SU-DHL-6 (cell line): ENCODE measurements at regions not wholly inside any gene's neighbourhood (a gene's known extent, or its start where the extent isn't known, plus 50 kb on each side); places are given as distances from the start of the nearest gene placed in this dataset.
"Not testable (repeated sequence)": the region's sequence is repeated elsewhere in the genome, so short reads cannot be mapped to it uniquely, and the experiment has no call there.

ENCODE experiments used
- H2AFZ ChIP-seq: fragments of 200-600 bp; sonication (generic); 2 replicates; pipeline ENCODE4 v1.6.1; 2014; ENCODE audit warnings: low read depth, mild to moderate bottlenecking, moderate library complexity, mixed read lengths, antibody characterized with exemption, low read length; ENCODE audit not compliant: severe bottlenecking
- H3F3A ChIP-seq: fragments of 200-600 bp; shearing (Covaris generic); 2 replicates; pipeline ENCODE4 v1.6.0; 2016; ENCODE audit warnings: antibody characterized with exemption, mild to moderate bottlenecking; ENCODE audit not compliant: insufficient read depth
- H3K27ac ChIP-seq: fragments of 200-600 bp; sonication (generic); 2 replicates; pipeline ENCODE4 v1.5.1; 2016; ENCODE audit warnings: low read depth, mild to moderate bottlenecking, low read length, moderate library complexity, mixed read lengths
- H3K27me3 ChIP-seq: fragments of 200-600 bp; sonication (generic), shearing (Covaris generic); 2 replicates; pipeline ENCODE4 v1.6.0; 2014; ENCODE audit warnings: mild to moderate bottlenecking, low read length
- H3K36me3 ChIP-seq: fragments of 200-600 bp; sonication (generic); 2 replicates; pipeline ENCODE4 v1.6.1; 2014; ENCODE audit warnings: mild to moderate bottlenecking, low read length, mixed read lengths
- H3K4me2 ChIP-seq: fragments of 300-600, 200-600 bp; shearing (Covaris generic), sonication (generic); 2 replicates; pipeline ENCODE4 v1.6.0; 2014; ENCODE audit warnings: low read length, low read depth, mild to moderate bottlenecking; ENCODE audit not compliant: poor library complexity, severe bottlenecking
- H3K4me3 ChIP-seq: fragments of 200-600 bp; sonication (generic); 2 replicates; pipeline ENCODE4 v1.5.1; 2014; ENCODE audit warnings: antibody characterized with exemption, low read length, mild to moderate bottlenecking, mixed read lengths; ENCODE audit not compliant: insufficient read depth, poor library complexity, severe bottlenecking
- H3K79me2 ChIP-seq: fragments of 200-600 bp; sonication (generic); 2 replicates; pipeline ENCODE4 v1.6.1; 2014; ENCODE audit warnings: mild to moderate bottlenecking, low read length, moderate library complexity; ENCODE audit not compliant: insufficient read depth
- H3K9ac ChIP-seq: fragments of 200-600 bp; sonication (generic); 2 replicates; pipeline ENCODE4 v1.7.0; 2014; ENCODE audit warnings: mild to moderate bottlenecking, low read length
- H3K9me2 ChIP-seq: fragments of 200-600 bp; sonication (generic); replicated peaks from 2 replicates; pipeline ENCODE4 v1.6.1; 2014; ENCODE audit warnings: low read length; ENCODE audit not compliant: insufficient read depth
- H3K9me3 ChIP-seq: fragments of 200-600 bp; sonication (generic); 2 replicates; pipeline ENCODE4 v1.6.1; 2014; ENCODE audit warnings: low read length, mixed read lengths; ENCODE audit not compliant: insufficient read depth
- H4K20me1 ChIP-seq: fragments of 200-600 bp; sonication (generic); 2 replicates; pipeline ENCODE4 v1.6.1; 2014; ENCODE audit warnings: low read depth, mild to moderate bottlenecking, antibody characterized with exemption, low read length, moderate library complexity, mixed read lengths
- EZH2phosphoT487 ChIP-seq: fragments of 200-600 bp; sonication (generic), shearing (Covaris generic); conservative IDR thresholded peaks from 2 replicates; pipeline ENCODE4 v1.6.1; 2018; ENCODE audit warnings: mild to moderate bottlenecking, antibody characterized with exemption, low read length, moderate library complexity, mixed read lengths
- TF ChIP-seq, protein P1 (sequence below): fragments of 200-600 bp; sonication (generic); IDR thresholded peaks from one replicate; pipeline ENCODE4 v1.5.1; 2017; ENCODE audit warnings: antibody characterized with exemption, mild to moderate bottlenecking, low read length, moderate library complexity; ENCODE audit not compliant: insufficient read depth, poor library complexity, severe bottlenecking

GRCh38 chr16:35596467-35596866 lies 2137.1 kb downstream of the TP53TG3F start:
- Histone ChIP-seq H2AFZ (no peak overlapping the region), H3F3A (no peaks in the 10 kb centered on the region), H3K9me2 (no peaks in the 10 kb centered on the region), H3K9ac (no peak overlapping the region), H3K79me2 (no peaks in the 10 kb centered on the region), H3K4me2 (no peak overlapping the region), H3K4me3 (no peak overlapping the region), H3K27me3 (no peaks in the 10 kb centered on the region), H3K36me3 (no peaks in the 10 kb centered on the region), H3K9me3 (no peaks in the 10 kb centered on the region), H4K20me1 (no peaks in the 10 kb centered on the region), H3K27ac (no peak overlapping the region)
- TF ChIP-seq, protein P1, sequence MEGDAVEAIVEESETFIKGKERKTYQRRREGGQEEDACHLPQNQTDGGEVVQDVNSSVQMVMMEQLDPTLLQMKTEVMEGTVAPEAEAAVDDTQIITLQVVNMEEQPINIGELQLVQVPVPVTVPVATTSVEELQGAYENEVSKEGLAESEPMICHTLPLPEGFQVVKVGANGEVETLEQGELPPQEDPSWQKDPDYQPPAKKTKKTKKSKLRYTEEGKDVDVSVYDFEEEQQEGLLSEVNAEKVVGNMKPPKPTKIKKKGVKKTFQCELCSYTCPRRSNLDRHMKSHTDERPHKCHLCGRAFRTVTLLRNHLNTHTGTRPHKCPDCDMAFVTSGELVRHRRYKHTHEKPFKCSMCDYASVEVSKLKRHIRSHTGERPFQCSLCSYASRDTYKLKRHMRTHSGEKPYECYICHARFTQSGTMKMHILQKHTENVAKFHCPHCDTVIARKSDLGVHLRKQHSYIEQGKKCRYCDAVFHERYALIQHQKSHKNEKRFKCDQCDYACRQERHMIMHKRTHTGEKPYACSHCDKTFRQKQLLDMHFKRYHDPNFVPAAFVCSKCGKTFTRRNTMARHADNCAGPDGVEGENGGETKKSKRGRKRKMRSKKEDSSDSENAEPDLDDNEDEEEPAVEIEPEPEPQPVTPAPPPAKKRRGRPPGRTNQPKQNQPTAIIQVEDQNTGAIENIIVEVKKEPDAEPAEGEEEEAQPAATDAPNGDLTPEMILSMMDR = no peak
- no peak for TF ChIP-seq EZH2phosphoT487

GRCh38 chr16:35598696-35599332 lies 2139.4 kb downstream of the TP53TG3F start:
- Histone ChIP-seq H2AFZ (no peak overlapping the region), H3K9me2 (no peaks in the 10 kb centered on the region), H3K79me2 (no peaks in the 10 kb centered on the region), H3K9ac (no peak overlapping the region), H4K20me1 (no peaks in the 10 kb centered on the region), H3K9me3 (no peaks in the 10 kb centered on the region), H3K36me3 (no peaks in the 10 kb centered on the region), H3K27ac (no peak overlapping the region), H3K27me3 (no peaks in the 10 kb centered on the region), H3K4me2 (no peak overlapping the region), H3F3A (no peaks in the 10 kb centered on the region), H3K4me3 (no peak overlapping the region)
- TF ChIP-seq, protein P1 = no peak
- no peak for TF ChIP-seq EZH2phosphoT487

GRCh38 chr16:35599429-35600160 lies 2140.2 kb downstream of the TP53TG3F start:
- Histone ChIP-seq H3K4me2 (no peak overlapping the region), H4K20me1 (no peaks in the 10 kb centered on the region), H3F3A (no peaks in the 10 kb centered on the region), H3K9ac (no peak overlapping the region), H3K9me3 (no peaks in the 10 kb centered on the region), H3K27me3 (no peaks in the 10 kb centered on the region), H3K4me3 (no peak overlapping the region), H3K27ac (no peak overlapping the region), H3K36me3 (no peaks in the 10 kb centered on the region), H3K79me2 (no peaks in the 10 kb centered on the region), H2AFZ (no peak overlapping the region), H3K9me2 (no peaks in the 10 kb centered on the region)
- no peak for TF ChIP-seq EZH2phosphoT487
- TF ChIP-seq, protein P1 = no peak

DNA sequence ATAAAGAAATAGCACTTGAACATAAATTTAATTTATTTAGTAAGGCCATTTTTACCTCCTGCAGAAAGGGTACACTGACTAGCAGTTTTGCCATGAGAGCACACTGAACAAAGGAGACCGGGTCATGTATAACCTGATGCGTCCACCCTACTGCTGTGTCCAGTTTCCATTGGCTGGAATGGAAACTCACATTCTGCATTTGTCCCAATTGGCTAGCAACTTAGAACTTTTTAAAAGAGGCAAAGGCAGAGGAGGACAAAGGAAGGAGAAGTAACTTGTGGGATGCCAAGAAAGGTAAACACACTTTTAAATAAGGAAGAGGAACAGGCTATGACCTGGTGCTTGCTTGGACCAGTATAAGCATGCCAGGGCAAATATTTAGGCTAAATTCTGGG lies 2140.7 kb downstream of the TP53TG3F start:
- not testable (repeated sequence) for H3K27ac ChIP-seq

More for the DNA sequence above, 2140.7 kb downstream of the TP53TG3F start:
- not testable (repeated sequence) for H3K9me3 ChIP-seq, H2AFZ ChIP-seq, H3K79me2 ChIP-seq, H3K36me3 ChIP-seq, H4K20me1 ChIP-seq, H3K9me2 ChIP-seq, H3K4me2 ChIP-seq, H3K27me3 ChIP-seq, H3K4me3 ChIP-seq, H3K9ac ChIP-seq, H3F3A ChIP-seq
